Caco-2 (cell line): ENCODE measurements at regions not wholly inside any gene's neighbourhood (a gene's known extent, or its start where the extent isn't known, plus 50 kb on each side); places are given as distances from the start of the nearest gene placed in this dataset.

ENCODE experiments used
- BruUV-seq: library from RNA; stranded (reverse); fragments of 400-500 nt; replicated peaks from 2 replicates; lab custom pipeline; 2021; lab: Mats Ljungman, UMichigan
- CTCF ChIA-PET: fragments of 300-600 bp; sonication (Branson Sonifier 250); formaldehyde crosslinking; loops from one replicate; lab custom pipeline; 2022; ENCODE audit warnings: antibody characterized with exemption; lab: Charles Lee
- POLR2A ChIA-PET: fragments of 300-600 bp; sonication (Branson Sonifier 250); formaldehyde crosslinking; loops from one replicate; lab custom pipeline; 2022; ENCODE audit warnings: antibody characterized with exemption; lab: Charles Lee
- DNase-seq, 2 experiments: peaks; one replicate each; pipeline versions ENCODE4 v3.0.0 to v3.0.0-alpha.2; 2020 to 2022
- H3K27me3 ChIP-seq: replicated peaks from 2 replicates; pipeline ENCODE4 v1.6.0; 2011; ENCODE audit warnings: low read length; ENCODE audit not compliant: control insufficient read depth, insufficient read depth
- H3K36me3 ChIP-seq: 2 replicates; pipeline ENCODE4 v1.5.1; 2011; ENCODE audit warnings: low read length; ENCODE audit not compliant: control insufficient read depth, insufficient read depth
- H3K4me1 ChIP-seq: fragments of 250-450 bp; sonication (Bioruptor Pico); 2 replicates; pipeline ENCODE4 v1.5.1; 2020; ENCODE audit warnings: mild to moderate bottlenecking
- H3K4me3 ChIP-seq: 2 replicates; pipeline ENCODE4 v1.5.1; 2011; ENCODE audit warnings: low read depth, mild to moderate bottlenecking, control low read depth, low read length
- H3K9me3 ChIP-seq: fragments of 250-450 bp; sonication (Bioruptor Pico); 2 replicates; pipeline ENCODE4 v1.5.1; 2020; ENCODE audit warnings: mild to moderate bottlenecking, moderate library complexity
- H3K27ac Mint-ChIP-seq: one replicate; pipeline ENCODE4 v1.8.0; 2022; ENCODE audit warnings: mixed read lengths; ENCODE audit not compliant: unreplicated experiment
- H3K27me3 Mint-ChIP-seq: one replicate; pipeline ENCODE4 v1.8.0; 2022; ENCODE audit warnings: mixed read lengths; ENCODE audit not compliant: insufficient read depth, unreplicated experiment
- H3K36me3 Mint-ChIP-seq: one replicate; pipeline ENCODE4 v1.8.0; 2022; ENCODE audit warnings: mild to moderate bottlenecking, mixed read lengths; ENCODE audit not compliant: insufficient read depth, unreplicated experiment
- H3K4me1 Mint-ChIP-seq: one replicate; pipeline ENCODE4 v1.8.0; 2022; ENCODE audit warnings: low read depth, mixed read lengths; ENCODE audit not compliant: unreplicated experiment
- H3K4me3 Mint-ChIP-seq: one replicate; pipeline ENCODE4 v1.8.0; 2022; ENCODE audit warnings: mild to moderate bottlenecking, moderate library complexity, mixed read lengths; ENCODE audit not compliant: unreplicated experiment
- H3K9me3 Mint-ChIP-seq: one replicate; pipeline ENCODE4 v1.8.0; 2022; ENCODE audit warnings: mixed read lengths; ENCODE audit not compliant: unreplicated experiment
- intact Hi-C: fragments of 100-400 bp; cut with micrococcal nuclease; formaldehyde crosslinking; loops from one replicate; pipeline ENCODE4 v1.10.0; 2022; ENCODE audit not compliant: unreplicated experiment
- TF ChIP-seq, protein P1 (sequence below), 2 experiments: fragments of 200-600 bp in 1 of 2; IDR thresholded peaks; 1 replicate in 1 of 2; 2 replicates in 1 of 2; pipeline versions ENCODE4 v1.5.1 to v1.8.0; 2011 to 2022; ENCODE audit warnings: antibody characterized with exemption in 1 of 2, control low read depth in 1 of 2, inconsistent platforms in 1 of 2, low read depth in 1 of 2, low read length in 1 of 2, mild to moderate bottlenecking in 1 of 2, moderate library complexity in 1 of 2; ENCODE audit not compliant: insufficient read depth in 1 of 2, severe bottlenecking in 1 of 2, unreplicated experiment in 1 of 2

GRCh38 chr12:127362121-127362520 is 904.8 kb upstream of the TMEM132C start:
- Mint-ChIP-seq H3K9me3 (peaks cover 15% of the 10 kb centered on the region), H3K36me3 (no peaks in the 10 kb centered on the region), H3K4me1 (no peaks in the 10 kb centered on the region), H3K27ac (no peak overlapping the region), H3K4me3 (no peak overlapping the region), H3K27me3 (no peaks in the 10 kb centered on the region)
- TF ChIP-seq, protein P1, sequence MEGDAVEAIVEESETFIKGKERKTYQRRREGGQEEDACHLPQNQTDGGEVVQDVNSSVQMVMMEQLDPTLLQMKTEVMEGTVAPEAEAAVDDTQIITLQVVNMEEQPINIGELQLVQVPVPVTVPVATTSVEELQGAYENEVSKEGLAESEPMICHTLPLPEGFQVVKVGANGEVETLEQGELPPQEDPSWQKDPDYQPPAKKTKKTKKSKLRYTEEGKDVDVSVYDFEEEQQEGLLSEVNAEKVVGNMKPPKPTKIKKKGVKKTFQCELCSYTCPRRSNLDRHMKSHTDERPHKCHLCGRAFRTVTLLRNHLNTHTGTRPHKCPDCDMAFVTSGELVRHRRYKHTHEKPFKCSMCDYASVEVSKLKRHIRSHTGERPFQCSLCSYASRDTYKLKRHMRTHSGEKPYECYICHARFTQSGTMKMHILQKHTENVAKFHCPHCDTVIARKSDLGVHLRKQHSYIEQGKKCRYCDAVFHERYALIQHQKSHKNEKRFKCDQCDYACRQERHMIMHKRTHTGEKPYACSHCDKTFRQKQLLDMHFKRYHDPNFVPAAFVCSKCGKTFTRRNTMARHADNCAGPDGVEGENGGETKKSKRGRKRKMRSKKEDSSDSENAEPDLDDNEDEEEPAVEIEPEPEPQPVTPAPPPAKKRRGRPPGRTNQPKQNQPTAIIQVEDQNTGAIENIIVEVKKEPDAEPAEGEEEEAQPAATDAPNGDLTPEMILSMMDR (IDR thresholded peaks at IDR 0.05; ENCODE audit: insufficient read depth in 1 of 2, low read depth in 1 of 2, low read length in 1 of 2, severe bottlenecking in 1 of 2, unreplicated experiment in 1 of 2) = no peak
- ChIA-PET POLR2A (no interaction called here), CTCF (no interaction called here)
- no peaks in the 10 kb centered on the region for H3K9me3 ChIP-seq
- no peak overlapping the region for H3K4me3 ChIP-seq
- no peak for DNase-seq
- H3K4me1 ChIP-seq = no peaks in the 10 kb centered on the region
- H3K27me3 ChIP-seq = no peaks in the 10 kb centered on the region
- intact Hi-C loops = no loop called here
- no TSS peak for BruUV-seq
- H3K36me3 ChIP-seq = no peaks in the 10 kb centered on the region

GRCh38 chr12:127363392-127363791 is 903.6 kb upstream of the TMEM132C start:
- no peak for DNase-seq
- intact Hi-C loops = no loop called here
- no TSS peak for BruUV-seq
- no peaks in the 10 kb centered on the region for H3K27me3 Mint-ChIP-seq
- TF ChIP-seq, protein P1 (IDR thresholded peaks at IDR 0.05; ENCODE audit: insufficient read depth in 1 of 2, low read depth in 1 of 2, low read length in 1 of 2, severe bottlenecking in 1 of 2, unreplicated experiment in 1 of 2) = no peak
- H3K9me3 Mint-ChIP-seq = peaks cover 15% of the 10 kb centered on the region
- no peaks in the 10 kb centered on the region for H3K36me3 Mint-ChIP-seq
- Histone ChIP-seq H3K36me3 (no peaks in the 10 kb centered on the region), H3K4me3 (no peak overlapping the region), H3K4me1 (no peaks in the 10 kb centered on the region), H3K9me3 (no peaks in the 10 kb centered on the region), H3K27me3 (no peaks in the 10 kb centered on the region)
- no peaks in the 10 kb centered on the region for H3K4me1 Mint-ChIP-seq
- ChIA-PET CTCF (interaction anchor here (1.4 kb wide), 1 partner anchor 255 kb away, joined by 5 read pairs; no protein-coding TSS in a partner anchor), POLR2A (no interaction called here)
- H3K4me3 Mint-ChIP-seq = no peak overlapping the region
- H3K27ac Mint-ChIP-seq = no peak overlapping the region

- no TSS peak for BruUV-seq
- Histone ChIP-seq H3K27me3 (no peaks in the 10 kb centered on the region), H3K36me3 (no peaks in the 10 kb centered on the region), H3K9me3 (no peaks in the 10 kb centered on the region), H3K4me1 (no peaks in the 10 kb centered on the region), H3K4me3 (no peak overlapping the region)
- Mint-ChIP-seq H3K27ac (no peak overlapping the region), H3K4me1 (no peaks in the 10 kb centered on the region), H3K27me3 (no peaks in the 10 kb centered on the region), H3K36me3 (no peaks in the 10 kb centered on the region), H3K4me3 (no peak overlapping the region), H3K9me3 (no peaks in the 10 kb centered on the region)
- intact Hi-C loops = no loop called here
- ChIA-PET POLR2A (no interaction called here), CTCF (no interaction called here)
- TF ChIP-seq, protein P1 (IDR thresholded peaks at IDR 0.05; ENCODE audit: insufficient read depth in 1 of 2, low read depth in 1 of 2, low read length in 1 of 2, severe bottlenecking in 1 of 2, unreplicated experiment in 1 of 2) = no peak
- DNase-seq = no peak
These were observed 893.4 kb upstream of the TMEM132C start for GRCh38 chr12:127373559-127373958.
